SU-DHL-6 (cell line): ENCODE measurements at regions not wholly inside any gene's neighbourhood (a gene's known extent, or its start where the extent isn't known, plus 50 kb on each side); places are given as distances from the start of the nearest gene placed in this dataset.

Source experiments
- CTCF ChIP-seq: fragments of 200-600 bp; sonication (generic); IDR thresholded peaks from one replicate; pipeline ENCODE4 v1.5.1; 2017; ENCODE audit warnings: antibody characterized with exemption, mild to moderate bottlenecking, low read length, moderate library complexity; ENCODE audit not compliant: insufficient read depth, poor library complexity, severe bottlenecking
- EZH2phosphoT487 ChIP-seq: fragments of 200-600 bp; sonication (generic), shearing (Covaris generic); conservative IDR thresholded peaks from 2 replicates; pipeline ENCODE4 v1.6.1; 2018; ENCODE audit warnings: mild to moderate bottlenecking, antibody characterized with exemption, low read length, moderate library complexity, mixed read lengths

DNA sequence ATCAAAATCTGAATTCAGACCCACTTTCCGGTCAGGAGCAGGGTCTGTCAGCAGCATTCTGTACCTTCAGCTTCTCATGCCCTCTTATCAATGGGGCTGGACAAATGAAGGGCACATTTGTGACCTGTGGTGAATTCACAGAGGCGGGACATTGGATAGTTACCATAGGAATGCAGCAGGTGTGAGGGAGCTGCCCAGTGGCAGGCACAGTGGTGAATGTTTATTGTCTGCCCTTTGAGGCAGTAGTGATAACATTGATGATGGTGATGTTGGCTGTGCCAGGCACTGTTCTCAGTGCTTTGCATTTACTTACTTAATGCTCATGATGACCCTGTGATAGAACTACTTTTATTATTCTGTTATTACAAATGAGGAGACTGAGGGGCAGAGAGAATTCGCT is 101.2 kb upstream of the KIT start:
- TF ChIP-seq CTCF, result no peak
- no peak for TF ChIP-seq EZH2phosphoT487
